Posterior cingulate gyrus (tissue), 11 donors: ENCODE measurements at regions not wholly inside any gene's neighbourhood (a gene's known extent, or its start where the extent isn't known, plus 50 kb on each side); places are given as distances from the start of the nearest gene placed in this dataset.

Experiments
- DNase-seq, 10 donors: peaks; one replicate each; pipeline versions ENCODE4 v3.0.0 to v3.0.0-alpha.2; 2020 to 2021; ENCODE audit warnings: mixed read lengths in 3 of 10
- intact Hi-C: fragments of 100-400 bp; cut with DNase I; formaldehyde crosslinking; loops from one replicate; pipeline ENCODE4 v1.15.1; 2023

DNA sequence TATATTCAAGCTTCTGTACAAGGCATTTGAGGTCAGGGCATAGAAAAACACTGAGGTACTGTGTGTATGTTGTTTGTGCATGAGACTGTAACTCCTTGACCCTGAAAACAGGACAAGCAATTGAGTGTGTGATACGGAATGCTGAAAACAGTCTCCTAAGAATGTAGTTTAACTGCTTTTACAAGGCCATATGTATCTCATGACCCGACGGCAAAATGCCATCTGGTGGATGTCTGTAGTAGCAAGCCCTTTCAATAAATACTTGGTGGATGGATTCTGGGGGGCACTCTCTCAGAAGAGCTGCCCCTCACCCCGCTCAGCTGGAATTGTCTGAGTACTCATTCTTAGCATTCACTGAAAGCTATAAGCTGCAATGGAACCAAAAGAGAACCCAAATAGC is 69.3 kb upstream of the EYS start:
- DNase-seq: peak in 1 of 10 donors; percentile 30
- intact Hi-C loops: no loop called here

DNA sequence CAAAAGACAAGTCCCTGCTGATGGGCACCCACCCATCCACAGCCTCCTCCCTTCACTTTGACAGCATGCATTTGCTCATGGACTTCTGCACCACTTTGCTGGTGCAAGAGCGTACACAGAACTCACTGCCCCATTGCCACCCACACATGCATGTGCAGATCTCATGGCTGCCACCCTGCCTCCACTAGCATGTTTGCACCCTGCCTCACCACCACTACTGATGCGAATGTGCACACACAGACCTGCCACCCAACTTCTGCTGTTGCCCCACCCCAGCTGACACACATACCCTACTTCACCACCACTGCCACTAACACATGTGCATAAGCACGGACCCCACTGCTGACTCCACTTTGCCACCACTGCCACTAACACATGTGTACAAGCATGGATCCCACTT is 64.9 kb upstream of the EYS start:
- intact Hi-C loops: no loop called here
- DNase-seq: peak in 2 of 10 donors; percentile 55 to 74

GRCh38 chr6:65761890-65762289 is 54.9 kb upstream of the EYS start:
- intact Hi-C loops: no loop called here
- no peak for DNase-seq

DNA sequence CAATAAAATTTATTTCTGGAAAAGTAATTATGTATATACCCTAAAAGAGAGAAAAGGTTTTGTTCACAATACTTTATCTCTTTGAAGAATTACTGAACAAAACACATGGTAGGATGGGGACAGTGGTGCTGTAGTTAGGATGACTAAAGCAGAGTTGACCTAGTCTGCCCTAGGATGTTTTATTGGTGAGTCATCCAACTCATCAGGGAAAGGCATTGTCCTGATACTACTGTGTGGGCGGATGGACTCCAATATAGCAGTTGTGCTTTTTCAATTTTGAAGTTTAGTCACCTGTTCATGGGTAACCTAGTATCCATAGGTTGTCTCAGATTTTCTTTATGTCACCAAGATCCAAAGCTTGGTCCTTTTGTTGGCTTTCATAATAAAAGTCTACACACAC is 53.3 kb upstream of the EYS start:
- intact Hi-C loops: no loop called here
- no peak for DNase-seq
